ENCODE measurements at regions not wholly inside any gene's neighbourhood (a gene's known extent, or its start where the extent isn't known, plus 50 kb on each side); places are given as distances from the start of the nearest gene placed in this dataset.

DNA sequence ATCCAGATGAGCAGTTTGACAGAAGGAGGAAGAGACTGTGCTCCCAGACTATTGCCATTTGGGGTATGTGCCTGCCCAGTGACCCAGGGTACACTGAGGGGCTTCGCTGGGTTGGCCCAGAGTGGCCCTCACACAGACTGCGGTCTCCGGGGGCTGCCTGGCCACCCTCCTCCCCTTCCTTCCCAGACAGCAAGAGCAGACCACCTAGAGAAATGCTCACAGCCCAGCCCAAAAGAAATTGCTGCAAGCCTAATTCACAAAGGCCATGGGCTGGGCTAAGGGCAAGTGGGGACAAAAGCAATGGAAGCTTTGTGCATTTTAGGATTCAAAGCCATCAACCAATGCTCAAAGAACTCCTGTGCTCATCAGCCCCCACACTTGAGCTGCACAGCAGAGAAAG lies 277.6 kb downstream of the CDC5L start:
- Mint-ChIP-seq H3K9me3 (no peaks in the 10 kb centered on the region), H3K4me3 (no peak overlapping the region), H3K27me3 (peaks cover 12% of the 10 kb centered on the region), H3K4me1 (no peaks in the 10 kb centered on the region), H3K27ac (no peak overlapping the region), H3K36me3 (ENCODE audit: low read depth) (no peaks in the 10 kb centered on the region)
- ChIA-PET POLR2A (no interaction called here), CTCF (interaction anchor here (0.7 kb wide), 2 partner anchors 1257 to 1345 kb away, joined by 3 read pairs; no protein-coding TSS in a partner anchor)
- ATAC-seq (ENCODE audit: low read depth) (no peak), DNase-seq (no peak)
- TF ChIP-seq, protein P1, sequence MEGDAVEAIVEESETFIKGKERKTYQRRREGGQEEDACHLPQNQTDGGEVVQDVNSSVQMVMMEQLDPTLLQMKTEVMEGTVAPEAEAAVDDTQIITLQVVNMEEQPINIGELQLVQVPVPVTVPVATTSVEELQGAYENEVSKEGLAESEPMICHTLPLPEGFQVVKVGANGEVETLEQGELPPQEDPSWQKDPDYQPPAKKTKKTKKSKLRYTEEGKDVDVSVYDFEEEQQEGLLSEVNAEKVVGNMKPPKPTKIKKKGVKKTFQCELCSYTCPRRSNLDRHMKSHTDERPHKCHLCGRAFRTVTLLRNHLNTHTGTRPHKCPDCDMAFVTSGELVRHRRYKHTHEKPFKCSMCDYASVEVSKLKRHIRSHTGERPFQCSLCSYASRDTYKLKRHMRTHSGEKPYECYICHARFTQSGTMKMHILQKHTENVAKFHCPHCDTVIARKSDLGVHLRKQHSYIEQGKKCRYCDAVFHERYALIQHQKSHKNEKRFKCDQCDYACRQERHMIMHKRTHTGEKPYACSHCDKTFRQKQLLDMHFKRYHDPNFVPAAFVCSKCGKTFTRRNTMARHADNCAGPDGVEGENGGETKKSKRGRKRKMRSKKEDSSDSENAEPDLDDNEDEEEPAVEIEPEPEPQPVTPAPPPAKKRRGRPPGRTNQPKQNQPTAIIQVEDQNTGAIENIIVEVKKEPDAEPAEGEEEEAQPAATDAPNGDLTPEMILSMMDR (IDR thresholded peaks at IDR 0.05): no peak
- intact Hi-C loops (cut with micrococcal nuclease): no loop called here

GRCh38 chr6:44665683-44666082 lies 278.2 kb downstream of the CDC5L start:
- POLR2A ChIA-PET: no interaction called here
- DNase-seq: no peak
- Mint-ChIP-seq H3K27ac (no peak overlapping the region), H3K4me3 (no peak overlapping the region), H3K27me3 (peaks cover 12% of the 10 kb centered on the region), H3K4me1 (no peaks in the 10 kb centered on the region), H3K9me3 (no peaks in the 10 kb centered on the region), H3K36me3 (ENCODE audit: low read depth) (no peaks in the 10 kb centered on the region)
- CTCF ChIA-PET: interaction anchor here (1.0 kb wide), 1 partner anchor 10 kb away, joined by 4 read pairs; no protein-coding TSS in a partner anchor
- TF ChIP-seq, protein P1 (IDR thresholded peaks at IDR 0.05): no peak
- no peak for ATAC-seq (ENCODE audit: low read depth)
- intact Hi-C loops (cut with micrococcal nuclease): no loop called here

DNA sequence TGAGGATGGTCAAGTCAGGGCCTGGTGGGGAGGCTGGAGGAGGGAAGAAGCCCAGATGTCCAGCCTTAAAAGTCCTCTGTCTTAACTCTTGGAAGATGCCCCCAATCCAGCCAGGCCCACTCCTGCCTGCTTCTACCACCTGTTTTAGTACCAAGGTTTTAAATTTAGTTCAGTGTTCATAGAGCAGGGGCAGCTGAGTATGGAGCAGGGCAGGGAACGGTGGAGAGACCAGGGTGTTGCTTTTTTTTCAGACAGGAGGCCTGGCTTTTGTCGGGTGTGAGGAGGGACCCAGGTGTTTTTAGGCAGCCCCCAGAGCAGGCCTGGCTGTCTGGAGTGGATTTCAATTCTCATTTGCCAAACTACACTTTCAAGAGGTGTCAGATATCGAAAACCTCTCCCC lies 278.8 kb downstream of the CDC5L start:
- TF ChIP-seq, protein P1 (IDR thresholded peaks at IDR 0.05): no peak
- Mint-ChIP-seq H3K36me3 (ENCODE audit: low read depth) (no peaks in the 10 kb centered on the region), H3K27ac (no peak overlapping the region), H3K4me3 (no peak overlapping the region), H3K4me1 (no peaks in the 10 kb centered on the region), H3K9me3 (no peaks in the 10 kb centered on the region), H3K27me3 (peaks cover 14% of the 10 kb centered on the region)
- intact Hi-C loops (cut with micrococcal nuclease): no loop called here
- ChIA-PET CTCF (interaction anchor here (1.0 kb wide), 1 partner anchor 10 kb away, joined by 4 read pairs; no protein-coding TSS in a partner anchor), POLR2A (no interaction called here)
- no peak for DNase-seq
- ATAC-seq (ENCODE audit: low read depth): no peak

GRCh38 chr6:44667226-44667625 lies 279.7 kb downstream of the CDC5L start:
- Mint-ChIP-seq H3K27me3 (peaks cover 17% of the 10 kb centered on the region), H3K27ac (no peak overlapping the region), H3K36me3 (ENCODE audit: low read depth) (no peaks in the 10 kb centered on the region), H3K9me3 (no peaks in the 10 kb centered on the region), H3K4me3 (no peak overlapping the region), H3K4me1 (no peaks in the 10 kb centered on the region)
- ChIA-PET CTCF (interaction anchor here (2.4 kb wide), 1 partner anchor 12 kb away, joined by 10 read pairs; no protein-coding TSS in a partner anchor), POLR2A (no interaction called here)
- ATAC-seq (ENCODE audit: low read depth) (no peak), DNase-seq (no peak)
- intact Hi-C loops (cut with micrococcal nuclease): no loop called here
- TF ChIP-seq, protein P1 (IDR thresholded peaks at IDR 0.05): no peak

DNA sequence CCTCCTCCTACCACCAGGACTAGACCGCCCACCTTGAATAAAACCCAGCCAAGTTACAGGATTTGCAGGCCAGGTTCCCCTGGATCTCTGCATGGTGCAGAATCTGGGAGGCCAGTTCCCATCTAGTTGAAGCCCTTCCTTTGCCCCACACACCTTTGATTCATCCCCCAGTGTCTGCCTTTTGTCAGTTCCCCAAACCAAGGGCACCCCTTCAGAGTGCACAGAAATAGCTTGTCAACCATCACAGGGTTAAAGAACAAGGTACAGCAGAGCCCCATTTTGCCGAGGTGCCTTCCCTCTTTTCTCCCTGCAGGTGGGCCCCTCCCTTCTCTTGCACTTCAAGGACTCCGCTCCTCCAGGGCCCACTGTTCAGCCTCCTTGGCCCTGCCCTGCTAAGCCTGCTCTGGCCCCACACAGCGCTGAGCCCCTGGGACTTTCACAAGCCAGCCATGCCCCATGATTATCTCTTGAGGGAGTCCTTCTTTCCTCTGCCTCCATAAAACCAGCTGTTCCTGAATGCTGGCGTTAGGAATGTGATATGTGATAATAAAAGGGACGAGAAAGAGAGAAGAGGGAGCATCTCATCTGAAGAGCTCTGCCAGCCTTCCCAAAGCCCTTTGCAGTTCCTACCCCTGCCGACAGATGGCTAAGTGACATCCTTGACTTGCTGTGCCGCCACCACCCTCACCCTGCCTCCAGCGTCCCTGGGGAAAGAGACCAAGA lies 280.3 kb downstream of the CDC5L start:
- Mint-ChIP-seq H3K4me3 (no peak overlapping the region), H3K4me1 (no peaks in the 10 kb centered on the region), H3K27me3 (peaks cover 17% of the 10 kb centered on the region), H3K36me3 (ENCODE audit: low read depth) (no peaks in the 10 kb centered on the region), H3K9me3 (no peaks in the 10 kb centered on the region), H3K27ac (no peak overlapping the region)
- DNase-seq (no peak), ATAC-seq (ENCODE audit: low read depth) (no peak)
- TF ChIP-seq, protein P1 (IDR thresholded peaks at IDR 0.05): no peak
- intact Hi-C loops (cut with micrococcal nuclease): no loop called here
- POLR2A ChIA-PET: no interaction called here
- CTCF ChIA-PET: interaction anchor here (1.0 to 2.4 kb wide), 4 partner anchors 12 to 1255 kb away, joined by 3 to 10 read pairs (median 6); no protein-coding TSS in a partner anchor
